GM23338 (cell line): ENCODE measurements at regions not wholly inside any gene's neighbourhood (a gene's known extent, or its start where the extent isn't known, plus 50 kb on each side); places are given as distances from the start of the nearest gene placed in this dataset.

Experiments used
- ATAC-seq: fragments of 200-7000 bp; cut with Tn5 transposase; 3 replicates; pipeline ENCODE4 v1.9.1; 2020
- DNase-seq: peaks from one replicate; pipeline ENCODE4 v3.0.0-alpha.2; 2015; ENCODE audit warnings: low spot score
- H2AFZ ChIP-seq: fragments of 200-600 bp; sonication (generic); 2 replicates; pipeline ENCODE4 v1.8.0; 2016; ENCODE audit warnings: antibody characterized with exemption, mild to moderate bottlenecking, moderate library complexity
- H3F3A ChIP-seq: fragments of 200-600 bp; sonication (generic); replicated peaks from 2 replicates; pipeline ENCODE4 v1.8.0; 2017; ENCODE audit warnings: antibody characterized with exemption, mixed run types, low read depth
- H3K27ac ChIP-seq: fragments of 200-600 bp; sonication (generic); 2 replicates; pipeline ENCODE4 v1.6.1; 2016; ENCODE audit warnings: low read depth
- H3K27me3 ChIP-seq: fragments of 200-600 bp; sonication (generic); 2 replicates; pipeline ENCODE4 v1.8.0; 2016; ENCODE audit warnings: mild to moderate bottlenecking, mixed run types, moderate library complexity; ENCODE audit not compliant: insufficient read depth
- H3K36me3 ChIP-seq: fragments of 200-600 bp; sonication (generic); 2 replicates; pipeline ENCODE4 v1.8.0; 2016; ENCODE audit warnings: mild to moderate bottlenecking; ENCODE audit not compliant: insufficient read depth
- H3K4me1 ChIP-seq: fragments of 200-600 bp; sonication (generic); 2 replicates; pipeline ENCODE4 v1.8.0; 2016; ENCODE audit warnings: mild to moderate bottlenecking, moderate library complexity; ENCODE audit not compliant: insufficient read depth
- H3K4me2 ChIP-seq: fragments of 200-600 bp; sonication (generic); 2 replicates; pipeline ENCODE4 v1.7.1; 2017; ENCODE audit warnings: mixed run types
- H3K4me3 ChIP-seq: fragments of 200-600 bp; sonication (generic); 2 replicates; pipeline ENCODE4 v1.6.1; 2016; ENCODE audit warnings: mixed run types
- H3K79me2 ChIP-seq: fragments of 200-600 bp; sonication (generic); replicated peaks from 2 replicates; pipeline ENCODE4 v1.8.0; 2017; ENCODE audit warnings: mild to moderate bottlenecking; ENCODE audit not compliant: insufficient read depth
- H3K9me2 ChIP-seq: fragments of 200-600 bp; sonication (generic); 2 replicates; pipeline ENCODE4 v1.8.0; 2017; ENCODE audit not compliant: insufficient read depth
- H4K20me1 ChIP-seq: fragments of 200-600 bp; sonication (generic); replicated peaks from 2 replicates; pipeline ENCODE4 v1.8.0; 2017; ENCODE audit warnings: mild to moderate bottlenecking; ENCODE audit not compliant: insufficient read depth
- H3K27ac Mint-ChIP-seq: 2 replicates; pipeline ENCODE4 v1.8.0; 2020; ENCODE audit warnings: inconsistent platforms, mild to moderate bottlenecking, moderate library complexity, mixed read lengths
- H3K27me3 Mint-ChIP-seq: 3 replicates; pipeline ENCODE4 v1.8.0; 2022; ENCODE audit warnings: low read depth, mild to moderate bottlenecking, moderate library complexity, mixed read lengths, inconsistent platforms; ENCODE audit not compliant: insufficient read depth, poor library complexity
- H3K36me3 Mint-ChIP-seq: 3 replicates; pipeline ENCODE4 v1.8.0; 2021; ENCODE audit warnings: low read depth, mild to moderate bottlenecking, inconsistent platforms, moderate library complexity, mixed read lengths
- H3K4me1 Mint-ChIP-seq: 3 replicates; pipeline ENCODE4 v1.8.0; 2020; ENCODE audit warnings: mild to moderate bottlenecking, inconsistent platforms, mixed read lengths
- H3K4me3 Mint-ChIP-seq: 3 replicates; pipeline ENCODE4 v1.8.0; 2021; ENCODE audit warnings: moderate library complexity, mild to moderate bottlenecking, inconsistent platforms, mixed read lengths
- H3K9me3 Mint-ChIP-seq: 3 replicates; pipeline ENCODE4 v1.8.0; 2020; ENCODE audit warnings: moderate library complexity, mild to moderate bottlenecking, inconsistent platforms, mixed read lengths
- CTCF ChIP-seq, 2 experiments: fragments of 200-600 bp in 1 of 2; sonication (generic) in 1 of 2; conservative IDR thresholded peaks; 2 replicates each; pipeline versions ENCODE4 v1.5.1 to v1.6.1; 2016 to 2017; ENCODE audit warnings: antibody characterized with exemption in 2 of 2, low read depth in 2 of 2, mild to moderate bottlenecking in 2 of 2, moderate library complexity in 1 of 2
- EZH2phosphoT487 ChIP-seq: fragments of 200-600 bp; sonication (generic); IDR thresholded peaks from one replicate; pipeline ENCODE4 v1.8.1; 2018; ENCODE audit warnings: antibody characterized with exemption; ENCODE audit not compliant: unreplicated experiment
- POLR2AphosphoS5 ChIP-seq: IDR thresholded peaks from 2 replicates; pipeline ENCODE4 v1.6.1; 2016; ENCODE audit warnings: antibody characterized with exemption, low read depth
- REST ChIP-seq: IDR thresholded peaks from one replicate; pipeline ENCODE4 v1.6.1; 2018; ENCODE audit warnings: antibody characterized with exemption; ENCODE audit not compliant: unreplicated experiment
- ZNF331 ChIP-seq: fragments of 250-450 bp; sonication (Bioruptor Pico); IDR thresholded peaks from 2 replicates; pipeline ENCODE4 v1.5.0; 2020; ENCODE audit warnings: low read depth, mild to moderate bottlenecking, moderate library complexity
- TF ChIP-seq, protein P1 (sequence below): fragments of 250-450 bp; sonication (Bioruptor Pico); IDR thresholded peaks from 2 replicates; pipeline ENCODE4 v1.5.0; 2020; ENCODE audit warnings: mild to moderate bottlenecking, moderate library complexity

GRCh38 chr6:63425493-63425892, 105.7 kb upstream of the LGSN start:
- no peaks in the 10 kb centered on the region for H3K4me1 Mint-ChIP-seq
- DNase-seq (no peak), ATAC-seq (no peak)
- Histone ChIP-seq H3K4me1 (no peaks in the 10 kb centered on the region), H3K27ac (no peak overlapping the region), H3K4me2 (no peak overlapping the region), H4K20me1 (no peaks in the 10 kb centered on the region), H3F3A (no peaks in the 10 kb centered on the region), H3K9me2 (no peaks in the 10 kb centered on the region), H3K36me3 (no peaks in the 10 kb centered on the region; the same call in 1 of the 2 replicates), H2AFZ (no peak overlapping the region), H3K27me3 (no peaks in the 10 kb centered on the region), H3K79me2 (no peaks in the 10 kb centered on the region), H3K4me3 (no peak overlapping the region)
- peaks cover 2% of the 10 kb centered on the region for H3K27me3 Mint-ChIP-seq
- H3K27ac Mint-ChIP-seq, result no peak overlapping the region
- H3K36me3 Mint-ChIP-seq, result peaks cover 2% of the 10 kb centered on the region; the same call in 1 of the 3 replicates
- H3K4me3 Mint-ChIP-seq, result no peak overlapping the region
- TF ChIP-seq, protein P1, sequence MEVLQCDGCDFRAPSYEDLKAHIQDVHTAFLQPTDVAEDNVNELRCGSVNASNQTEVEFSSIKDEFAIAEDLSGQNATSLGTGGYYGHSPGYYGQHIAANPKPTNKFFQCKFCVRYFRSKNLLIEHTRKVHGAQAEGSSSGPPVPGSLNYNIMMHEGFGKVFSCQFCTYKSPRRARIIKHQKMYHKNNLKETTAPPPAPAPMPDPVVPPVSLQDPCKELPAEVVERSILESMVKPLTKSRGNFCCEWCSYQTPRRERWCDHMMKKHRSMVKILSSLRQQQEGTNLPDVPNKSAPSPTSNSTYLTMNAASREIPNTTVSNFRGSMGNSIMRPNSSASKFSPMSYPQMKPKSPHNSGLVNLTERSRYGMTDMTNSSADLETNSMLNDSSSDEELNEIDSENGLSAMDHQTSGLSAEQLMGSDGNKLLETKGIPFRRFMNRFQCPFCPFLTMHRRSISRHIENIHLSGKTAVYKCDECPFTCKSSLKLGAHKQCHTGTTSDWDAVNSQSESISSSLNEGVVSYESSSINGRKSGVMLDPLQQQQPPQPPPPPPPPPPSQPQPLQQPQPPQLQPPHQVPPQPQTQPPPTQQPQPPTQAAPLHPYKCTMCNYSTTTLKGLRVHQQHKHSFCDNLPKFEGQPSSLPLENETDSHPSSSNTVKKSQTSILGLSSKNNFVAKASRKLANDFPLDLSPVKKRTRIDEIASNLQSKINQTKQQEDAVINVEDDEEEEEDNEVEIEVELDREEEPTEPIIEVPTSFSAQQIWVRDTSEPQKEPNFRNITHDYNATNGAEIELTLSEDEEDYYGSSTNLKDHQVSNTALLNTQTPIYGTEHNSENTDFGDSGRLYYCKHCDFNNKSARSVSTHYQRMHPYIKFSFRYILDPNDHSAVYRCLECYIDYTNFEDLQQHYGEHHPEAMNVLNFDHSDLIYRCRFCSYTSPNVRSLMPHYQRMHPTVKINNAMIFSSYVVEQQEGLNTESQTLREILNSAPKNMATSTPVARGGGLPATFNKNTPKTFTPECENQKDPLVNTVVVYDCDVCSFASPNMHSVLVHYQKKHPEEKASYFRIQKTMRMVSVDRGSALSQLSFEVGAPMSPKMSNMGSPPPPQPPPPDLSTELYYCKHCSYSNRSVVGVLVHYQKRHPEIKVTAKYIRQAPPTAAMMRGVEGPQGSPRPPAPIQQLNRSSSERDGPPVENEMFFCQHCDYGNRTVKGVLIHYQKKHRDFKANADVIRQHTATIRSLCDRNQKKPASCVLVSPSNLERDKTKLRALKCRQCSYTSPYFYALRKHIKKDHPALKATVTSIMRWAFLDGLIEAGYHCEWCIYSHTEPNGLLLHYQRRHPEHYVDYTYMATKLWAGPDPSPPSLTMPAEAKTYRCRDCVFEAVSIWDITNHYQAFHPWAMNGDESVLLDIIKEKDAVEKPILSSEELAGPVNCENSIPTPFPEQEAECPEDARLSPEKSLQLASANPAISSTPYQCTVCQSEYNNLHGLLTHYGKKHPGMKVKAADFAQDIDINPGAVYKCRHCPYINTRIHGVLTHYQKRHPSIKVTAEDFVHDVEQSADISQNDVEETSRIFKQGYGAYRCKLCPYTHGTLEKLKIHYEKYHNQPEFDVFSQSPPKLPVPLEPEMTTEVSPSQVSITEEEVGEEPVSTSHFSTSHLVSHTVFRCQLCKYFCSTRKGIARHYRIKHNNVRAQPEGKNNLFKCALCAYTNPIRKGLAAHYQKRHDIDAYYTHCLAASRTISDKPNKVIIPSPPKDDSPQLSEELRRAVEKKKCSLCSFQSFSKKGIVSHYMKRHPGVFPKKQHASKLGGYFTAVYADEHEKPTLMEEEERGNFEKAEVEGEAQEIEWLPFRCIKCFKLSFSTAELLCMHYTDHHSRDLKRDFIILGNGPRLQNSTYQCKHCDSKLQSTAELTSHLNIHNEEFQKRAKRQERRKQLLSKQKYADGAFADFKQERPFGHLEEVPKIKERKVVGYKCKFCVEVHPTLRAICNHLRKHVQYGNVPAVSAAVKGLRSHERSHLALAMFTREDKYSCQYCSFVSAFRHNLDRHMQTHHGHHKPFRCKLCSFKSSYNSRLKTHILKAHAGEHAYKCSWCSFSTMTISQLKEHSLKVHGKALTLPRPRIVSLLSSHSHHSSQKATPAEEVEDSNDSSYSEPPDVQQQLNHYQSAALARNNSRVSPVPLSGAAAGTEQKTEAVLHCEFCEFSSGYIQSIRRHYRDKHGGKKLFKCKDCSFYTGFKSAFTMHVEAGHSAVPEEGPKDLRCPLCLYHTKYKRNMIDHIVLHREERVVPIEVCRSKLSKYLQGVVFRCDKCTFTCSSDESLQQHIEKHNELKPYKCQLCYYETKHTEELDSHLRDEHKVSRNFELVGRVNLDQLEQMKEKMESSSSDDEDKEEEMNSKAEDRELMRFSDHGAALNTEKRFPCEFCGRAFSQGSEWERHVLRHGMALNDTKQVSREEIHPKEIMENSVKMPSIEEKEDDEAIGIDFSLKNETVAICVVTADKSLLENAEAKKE (CRISPR knock-in tag), result no peak
- no peak for TF ChIP-seq CTCF (conservative IDR thresholded peaks at IDR 0.05; ENCODE audit: low read depth in 2 of 2)
- TF ChIP-seq REST, result no peak
- TF ChIP-seq ZNF331, result no peak
- TF ChIP-seq EZH2phosphoT487, result no peak
- no peak for TF ChIP-seq POLR2AphosphoS5
- H3K9me3 Mint-ChIP-seq, result peaks cover 21% of the 10 kb centered on the region; the same call in 2 of the 3 replicates
